HepG2 (cell line): ENCODE measurements at regions not wholly inside any gene's neighbourhood (a gene's known extent, or its start where the extent isn't known, plus 50 kb on each side); places are given as distances from the start of the nearest gene placed in this dataset.

Experiments
- FOXC1 ChIP-seq: sonication (generic); formaldehyde crosslinking; IDR thresholded peaks from 2 replicates; pipeline ENCODE4 v1.8.0; 2022; ENCODE audit warnings: mild to moderate bottlenecking, missing genetic modification reagents, borderline replicate concordance
- GABPA ChIP-seq, 2 experiments: IDR thresholded peaks; 2 replicates each; pipeline ENCODE4 v1.6.1; 2011 to 2016; ENCODE audit warnings: low read depth in 2 of 2, low read length in 1 of 2, missing biosample characterization in 1 of 2, missing genetic modification characterization in 1 of 2
- GFI1 ChIP-seq: sonication (generic); formaldehyde crosslinking; IDR thresholded peaks from 2 replicates; pipeline ENCODE4 v1.5.0; 2020; ENCODE audit warnings: missing genetic modification reagents, mild to moderate bottlenecking, borderline replicate concordance
- JARID2 ChIP-seq: sonication (generic); formaldehyde crosslinking; IDR thresholded peaks from 2 replicates; pipeline ENCODE4 v1.8.1; 2023; ENCODE audit warnings: missing genetic modification reagents, inconsistent platforms; ENCODE audit not compliant: insufficient replicate concordance
- JUN ChIP-seq: sonication (generic); formaldehyde crosslinking; IDR thresholded peaks from 2 replicates; pipeline ENCODE4 v1.4.0; 2020; ENCODE audit warnings: mild to moderate bottlenecking, missing genetic modification reagents
- KLF12 ChIP-seq: sonication (generic); formaldehyde crosslinking; IDR thresholded peaks from 2 replicates; pipeline ENCODE4 v1.4.0; 2020; ENCODE audit warnings: missing genetic modification reagents, borderline replicate concordance
- NFATC3 ChIP-seq: sonication (generic); formaldehyde crosslinking; IDR thresholded peaks from 2 replicates; pipeline ENCODE4 v1.5.1; 2020; ENCODE audit warnings: mild to moderate bottlenecking, missing genetic modification reagents
- NFYC ChIP-seq: IDR thresholded peaks from 2 replicates; pipeline ENCODE4 v1.6.1; 2016; ENCODE audit warnings: missing genetic modification reagents, missing compliant biosample characterization
- NKX3-1 ChIP-seq: sonication (generic); formaldehyde crosslinking; IDR thresholded peaks from 2 replicates; pipeline ENCODE4 v1.5.0; 2020; ENCODE audit warnings: missing genetic modification reagents
- POGZ ChIP-seq: sonication (generic); formaldehyde crosslinking; IDR thresholded peaks from 2 replicates; pipeline ENCODE4 v1.4.0; 2020; ENCODE audit warnings: mild to moderate bottlenecking, missing genetic modification reagents
- RELA ChIP-seq: sonication (generic); formaldehyde crosslinking; IDR thresholded peaks from 2 replicates; pipeline ENCODE4 v1.4.0; 2020; ENCODE audit warnings: missing genetic modification reagents
- SRSF1 ChIP-seq: fragments of 200-400 bp; formaldehyde crosslinking; optimal IDR thresholded peaks from 2 replicates; pipeline ENCODE3; 2017; ENCODE audit warnings: mild to moderate bottlenecking, low read depth, low read length, moderate library complexity
- ZMAT3 ChIP-seq: sonication (generic); formaldehyde crosslinking; conservative IDR thresholded peaks from 2 replicates; pipeline ENCODE4 v1.7.0; 2021; ENCODE audit warnings: missing genetic modification reagents
- ZNF138 ChIP-seq: sonication (generic); formaldehyde crosslinking; IDR thresholded peaks from 2 replicates; pipeline ENCODE4 v1.5.0; 2020; ENCODE audit warnings: mild to moderate bottlenecking, low read depth, missing genetic modification reagents
- ZNF234 ChIP-seq: sonication (generic); formaldehyde crosslinking; conservative IDR thresholded peaks from 2 replicates; pipeline ENCODE4 v1.5.1; 2020; ENCODE audit warnings: mild to moderate bottlenecking, missing genetic modification reagents
- ZNF354B ChIP-seq: sonication (generic); formaldehyde crosslinking; IDR thresholded peaks from 2 replicates; pipeline ENCODE4 v1.8.0; 2022; ENCODE audit warnings: mild to moderate bottlenecking, missing genetic modification reagents
- ZNF773 ChIP-seq: sonication (generic); formaldehyde crosslinking; IDR thresholded peaks from 2 replicates; pipeline ENCODE4 v1.4.0; 2020; ENCODE audit warnings: missing genetic modification reagents, borderline replicate concordance
- TF ChIP-seq, protein P1 (sequence below): sonication (generic); formaldehyde crosslinking; IDR thresholded peaks from 2 replicates; pipeline ENCODE4 v1.4.0; 2020; ENCODE audit warnings: missing genetic modification reagents
- TF ChIP-seq, protein P2 (sequence below): sonication (generic); formaldehyde crosslinking; IDR thresholded peaks from 2 replicates; pipeline ENCODE4 v1.5.0; 2020; ENCODE audit warnings: missing genetic modification reagents
- TF ChIP-seq, protein P3 (sequence below): sonication (generic); formaldehyde crosslinking; IDR thresholded peaks from 2 replicates; pipeline ENCODE4 v1.4.0; 2020; ENCODE audit warnings: missing genetic modification reagents
- TF ChIP-seq, protein P4 (sequence below): sonication (generic); formaldehyde crosslinking; IDR thresholded peaks from 2 replicates; pipeline ENCODE4 v1.4.0; 2020; ENCODE audit warnings: missing genetic modification reagents, mild to moderate bottlenecking, borderline replicate concordance
- TF ChIP-seq, protein P5 (sequence below): sonication (generic); formaldehyde crosslinking; IDR thresholded peaks from 2 replicates; pipeline ENCODE4 v1.8.0; 2022; ENCODE audit warnings: mild to moderate bottlenecking, missing genetic modification reagents, borderline replicate concordance

DNA sequence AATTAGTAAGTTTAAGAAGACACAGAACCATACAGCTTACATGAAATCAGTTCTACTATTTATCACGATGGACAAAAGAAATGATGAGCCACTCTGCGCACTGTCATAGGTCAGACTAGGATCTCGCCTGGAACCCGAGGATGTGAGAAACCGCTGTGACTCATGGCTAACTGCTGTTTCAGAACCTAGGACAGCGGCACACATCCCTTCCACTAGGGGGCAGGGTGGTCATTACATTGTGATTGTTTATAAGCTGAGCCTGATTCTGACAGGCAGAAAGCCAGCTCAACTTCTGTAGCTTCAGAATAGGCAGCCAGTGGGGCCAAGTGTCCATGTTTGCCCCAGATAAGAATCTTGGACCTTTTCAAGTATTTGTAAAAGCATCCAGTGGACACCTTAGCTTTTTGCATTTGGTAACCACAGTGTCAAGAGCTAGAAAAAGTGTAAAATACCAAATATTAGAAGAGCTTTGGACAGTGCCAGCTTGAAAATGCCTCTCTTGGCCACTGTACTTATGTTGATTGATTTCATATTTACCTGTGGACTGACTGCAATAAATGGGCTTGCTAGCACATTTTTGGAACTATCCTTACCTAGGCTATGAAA is 115.8 kb downstream of the KBTBD8 start (continued):
- TF ChIP-seq, protein P1, sequence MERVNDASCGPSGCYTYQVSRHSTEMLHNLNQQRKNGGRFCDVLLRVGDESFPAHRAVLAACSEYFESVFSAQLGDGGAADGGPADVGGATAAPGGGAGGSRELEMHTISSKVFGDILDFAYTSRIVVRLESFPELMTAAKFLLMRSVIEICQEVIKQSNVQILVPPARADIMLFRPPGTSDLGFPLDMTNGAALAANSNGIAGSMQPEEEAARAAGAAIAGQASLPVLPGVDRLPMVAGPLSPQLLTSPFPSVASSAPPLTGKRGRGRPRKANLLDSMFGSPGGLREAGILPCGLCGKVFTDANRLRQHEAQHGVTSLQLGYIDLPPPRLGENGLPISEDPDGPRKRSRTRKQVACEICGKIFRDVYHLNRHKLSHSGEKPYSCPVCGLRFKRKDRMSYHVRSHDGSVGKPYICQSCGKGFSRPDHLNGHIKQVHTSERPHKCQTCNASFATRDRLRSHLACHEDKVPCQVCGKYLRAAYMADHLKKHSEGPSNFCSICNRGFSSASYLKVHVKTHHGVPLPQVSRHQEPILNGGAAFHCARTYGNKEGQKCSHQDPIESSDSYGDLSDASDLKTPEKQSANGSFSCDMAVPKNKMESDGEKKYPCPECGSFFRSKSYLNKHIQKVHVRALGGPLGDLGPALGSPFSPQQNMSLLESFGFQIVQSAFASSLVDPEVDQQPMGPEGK: peak; percentile 66; the same call in 1 of the 2 replicates
- TF ChIP-seq ZNF138 (CRISPR knock-in tag) (peak; percentile 97), JUN (peak; percentile 55; the same call in 1 of the 2 replicates), GFI1 (no peak), ZNF773 (CRISPR knock-in tag) (0 out of 2 replicates have a peak, but pooled peaks have one; percentile 86), POGZ (CRISPR knock-in tag) (peak; percentile 28; the same call in 1 of the 2 replicates), NKX3-1 (CRISPR knock-in tag) (peak; percentile 96), ZNF234 (CRISPR knock-in tag) (no peak), ZMAT3 (CRISPR knock-in tag) (0 out of 2 replicates have a peak, but pooled peaks have one; percentile 56), NFATC3 (CRISPR knock-in tag) (peak; percentile 91; the same call in 1 of the 2 replicates), NFYC (CRISPR knock-in tag) (peak; percentile 57), RELA (CRISPR knock-in tag) (no peak), FOXC1 (peak; percentile 69; the same call in 1 of the 2 replicates), JARID2 (CRISPR knock-in tag) (peak; percentile 95), SRSF1 (no peak), GABPA (IDR thresholded peaks at IDR 0.05; ENCODE audit: low read depth, low read length) (no peak), GABPA (CRISPR knock-in tag; IDR thresholded peaks at IDR 0.05; ENCODE audit: low read depth) (peak; percentile 42; the same call in 1 of the 2 replicates), ZNF354B (CRISPR knock-in tag) (peak; percentile 90), KLF12 (CRISPR knock-in tag) (no peak)
- TF ChIP-seq, protein P2, sequence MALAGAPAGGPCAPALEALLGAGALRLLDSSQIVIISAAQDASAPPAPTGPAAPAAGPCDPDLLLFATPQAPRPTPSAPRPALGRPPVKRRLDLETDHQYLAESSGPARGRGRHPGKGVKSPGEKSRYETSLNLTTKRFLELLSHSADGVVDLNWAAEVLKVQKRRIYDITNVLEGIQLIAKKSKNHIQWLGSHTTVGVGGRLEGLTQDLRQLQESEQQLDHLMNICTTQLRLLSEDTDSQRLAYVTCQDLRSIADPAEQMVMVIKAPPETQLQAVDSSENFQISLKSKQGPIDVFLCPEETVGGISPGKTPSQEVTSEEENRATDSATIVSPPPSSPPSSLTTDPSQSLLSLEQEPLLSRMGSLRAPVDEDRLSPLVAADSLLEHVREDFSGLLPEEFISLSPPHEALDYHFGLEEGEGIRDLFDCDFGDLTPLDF (CRISPR knock-in tag): peak; percentile 47; the same call in 1 of the 2 replicates
- TF ChIP-seq, protein P3, sequence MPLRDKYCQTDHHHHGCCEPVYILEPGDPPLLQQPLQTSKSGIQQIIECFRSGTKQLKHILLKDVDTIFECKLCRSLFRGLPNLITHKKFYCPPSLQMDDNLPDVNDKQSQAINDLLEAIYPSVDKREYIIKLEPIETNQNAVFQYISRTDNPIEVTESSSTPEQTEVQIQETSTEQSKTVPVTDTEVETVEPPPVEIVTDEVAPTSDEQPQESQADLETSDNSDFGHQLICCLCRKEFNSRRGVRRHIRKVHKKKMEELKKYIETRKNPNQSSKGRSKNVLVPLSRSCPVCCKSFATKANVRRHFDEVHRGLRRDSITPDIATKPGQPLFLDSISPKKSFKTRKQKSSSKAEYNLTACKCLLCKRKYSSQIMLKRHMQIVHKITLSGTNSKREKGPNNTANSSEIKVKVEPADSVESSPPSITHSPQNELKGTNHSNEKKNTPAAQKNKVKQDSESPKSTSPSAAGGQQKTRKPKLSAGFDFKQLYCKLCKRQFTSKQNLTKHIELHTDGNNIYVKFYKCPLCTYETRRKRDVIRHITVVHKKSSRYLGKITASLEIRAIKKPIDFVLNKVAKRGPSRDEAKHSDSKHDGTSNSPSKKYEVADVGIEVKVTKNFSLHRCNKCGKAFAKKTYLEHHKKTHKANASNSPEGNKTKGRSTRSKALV (CRISPR knock-in tag): 0 out of 2 replicates have a peak, but pooled peaks have one; percentile 56
- TF ChIP-seq, protein P4, sequence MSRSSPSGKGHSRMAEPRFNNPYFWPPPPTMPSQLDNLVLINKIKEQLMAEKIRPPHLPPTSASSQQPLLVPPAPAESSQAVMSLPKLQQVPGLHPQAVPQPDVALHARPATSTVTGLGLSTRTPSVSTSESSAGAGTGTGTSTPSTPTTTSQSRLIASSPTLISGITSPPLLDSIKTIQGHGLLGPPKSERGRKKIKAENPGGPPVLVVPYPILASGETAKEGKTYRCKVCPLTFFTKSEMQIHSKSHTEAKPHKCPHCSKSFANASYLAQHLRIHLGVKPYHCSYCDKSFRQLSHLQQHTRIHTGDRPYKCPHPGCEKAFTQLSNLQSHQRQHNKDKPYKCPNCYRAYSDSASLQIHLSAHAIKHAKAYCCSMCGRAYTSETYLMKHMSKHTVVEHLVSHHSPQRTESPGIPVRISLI: no peak
- TF ChIP-seq, protein P5, sequence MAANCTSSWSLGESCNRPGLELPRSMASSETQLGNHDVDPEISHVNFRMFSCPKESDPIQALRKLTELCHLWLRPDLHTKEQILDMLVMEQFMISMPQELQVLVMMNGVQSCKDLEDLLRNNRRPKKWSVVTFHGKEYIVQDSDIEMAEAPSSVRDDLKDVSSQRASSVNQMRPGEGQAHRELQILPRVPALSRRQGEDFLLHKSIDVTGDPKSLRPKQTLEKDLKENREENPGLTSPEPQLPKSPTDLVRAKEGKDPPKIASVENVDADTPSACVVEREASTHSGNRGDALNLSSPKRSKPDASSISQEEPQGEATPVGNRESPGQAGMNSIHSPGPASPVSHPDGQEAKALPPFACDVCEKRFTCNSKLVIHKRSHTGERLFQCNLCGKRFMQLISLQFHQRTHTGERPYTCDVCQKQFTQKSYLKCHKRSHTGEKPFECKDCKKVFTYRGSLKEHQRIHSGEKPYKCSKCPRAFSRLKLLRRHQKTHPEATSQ (CRISPR knock-in tag): peak; percentile 94
